SJCRH30 (cell line): ENCODE measurements at regions not wholly inside any gene's neighbourhood (a gene's known extent, or its start where the extent isn't known, plus 50 kb on each side); places are given as distances from the start of the nearest gene placed in this dataset.
"Not testable (repeated sequence)": the region's sequence is repeated elsewhere in the genome, so short reads cannot be mapped to it uniquely, and the experiment has no call there.

Source experiments
- DNase-seq, 2 experiments: peaks; one replicate each; pipeline ENCODE4 v3.0.0-alpha.2; 2015 to 2020
- H3K27ac ChIP-seq: fragments of 250-450 bp; sonication (Bioruptor Pico); 2 replicates; pipeline ENCODE4 v1.5.1; 2020; ENCODE audit warnings: mild to moderate bottlenecking, moderate library complexity
- H3K27me3 ChIP-seq: fragments of 250-450 bp; sonication (Bioruptor Pico); 2 replicates; pipeline ENCODE4 v1.5.1; 2020; ENCODE audit warnings: mild to moderate bottlenecking, moderate library complexity
- H3K36me3 ChIP-seq: fragments of 250-450 bp; sonication (Bioruptor Pico); 2 replicates; pipeline ENCODE4 v1.5.1; 2020; ENCODE audit warnings: mild to moderate bottlenecking, moderate library complexity
- H3K4me1 ChIP-seq: fragments of 250-450 bp; sonication (Bioruptor Pico); 2 replicates; pipeline ENCODE4 v1.5.1; 2020; ENCODE audit warnings: mild to moderate bottlenecking, moderate library complexity
- H3K4me3 ChIP-seq: fragments of 250-450 bp; sonication (Bioruptor Pico); 2 replicates; pipeline ENCODE4 v1.5.1; 2020; ENCODE audit warnings: mild to moderate bottlenecking, moderate library complexity
- H3K9me3 ChIP-seq: fragments of 250-450 bp; sonication (Bioruptor Pico); replicated peaks from 2 replicates; pipeline ENCODE4 v1.5.1; 2020; ENCODE audit warnings: mild to moderate bottlenecking, moderate library complexity

DNA sequence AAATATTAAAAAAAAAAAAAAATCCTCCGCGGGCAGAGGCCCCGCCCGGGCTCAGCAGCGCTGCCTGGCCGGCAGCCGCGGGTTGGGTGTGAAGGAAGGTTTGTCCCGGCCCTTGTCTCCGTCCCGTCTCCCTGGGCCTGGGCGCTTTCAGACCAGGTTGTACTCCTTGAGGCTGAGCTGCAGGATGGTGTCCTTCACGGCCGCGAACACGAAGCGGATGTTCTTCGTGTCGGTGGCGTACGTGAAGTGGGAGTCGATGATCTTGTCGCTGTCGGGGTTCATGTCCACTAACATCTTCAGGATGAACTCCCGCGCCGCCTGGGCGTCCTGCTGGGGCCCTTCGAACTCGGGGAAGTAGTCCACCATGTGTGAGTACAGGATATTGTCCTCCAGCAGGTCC lies 123.7 kb upstream of the KCTD7 start:
- Histone ChIP-seq H3K9me3 (no peaks in the 10 kb centered on the region), H3K27ac (no peak overlapping the region), H3K36me3 (no peaks in the 10 kb centered on the region), H3K27me3 (no peaks in the 10 kb centered on the region), H3K4me1 (no peaks in the 10 kb centered on the region), H3K4me3 (no peak overlapping the region)
- DNase-seq, result no peak

DNA sequence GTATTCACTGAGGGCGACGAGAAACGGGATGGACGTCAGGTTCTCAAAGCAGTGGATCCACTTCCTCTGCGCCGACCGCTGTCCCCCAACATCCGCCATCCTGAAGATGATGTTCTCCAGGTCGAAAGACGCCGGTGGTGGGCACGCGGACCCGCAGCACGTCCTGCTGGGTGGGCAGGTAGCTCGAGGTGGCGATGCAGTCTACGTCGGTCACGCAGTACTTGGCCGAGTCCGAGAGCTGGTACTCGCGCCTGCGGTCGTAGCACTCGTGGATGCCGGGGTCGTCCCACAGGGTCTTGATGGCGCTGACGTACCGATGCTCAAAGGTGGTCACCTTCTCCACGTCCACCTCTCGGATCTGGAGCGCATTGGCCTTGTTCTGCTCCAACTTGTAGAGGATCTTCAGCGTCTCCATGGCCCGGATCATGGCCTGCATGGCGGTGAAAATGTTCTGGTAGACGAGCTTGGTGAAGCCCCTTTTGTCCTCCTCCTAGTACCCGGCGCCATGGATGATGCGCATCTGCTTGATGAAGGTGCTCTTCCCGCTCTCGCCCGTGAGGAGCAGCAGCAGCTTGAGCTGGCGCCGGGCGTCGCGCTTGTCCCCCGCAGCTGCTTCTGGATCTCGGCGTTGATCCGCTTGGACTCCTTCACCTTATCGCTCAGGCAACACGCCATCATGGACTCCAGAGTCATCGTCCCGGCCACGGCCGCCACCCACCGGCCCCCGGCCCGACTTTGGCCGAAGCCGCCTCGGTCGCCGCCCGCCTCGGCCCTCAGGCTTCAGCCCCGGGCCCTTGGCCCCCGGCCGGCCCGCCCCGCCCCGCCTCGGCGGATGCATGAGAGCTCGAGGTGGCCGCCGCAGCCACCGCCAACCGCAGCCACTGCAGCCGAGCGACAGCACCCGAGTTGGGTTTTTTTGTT lies 122.9 kb upstream of the KCTD7 start:
- no peak for DNase-seq
- H3K27me3 ChIP-seq, result no peaks in the 10 kb centered on the region
- no peaks in the 10 kb centered on the region for H3K9me3 ChIP-seq
- H3K4me3 ChIP-seq, result no peak overlapping the region
- no peaks in the 10 kb centered on the region for H3K4me1 ChIP-seq
- no peaks in the 10 kb centered on the region for H3K36me3 ChIP-seq
- no peak overlapping the region for H3K27ac ChIP-seq

DNA sequence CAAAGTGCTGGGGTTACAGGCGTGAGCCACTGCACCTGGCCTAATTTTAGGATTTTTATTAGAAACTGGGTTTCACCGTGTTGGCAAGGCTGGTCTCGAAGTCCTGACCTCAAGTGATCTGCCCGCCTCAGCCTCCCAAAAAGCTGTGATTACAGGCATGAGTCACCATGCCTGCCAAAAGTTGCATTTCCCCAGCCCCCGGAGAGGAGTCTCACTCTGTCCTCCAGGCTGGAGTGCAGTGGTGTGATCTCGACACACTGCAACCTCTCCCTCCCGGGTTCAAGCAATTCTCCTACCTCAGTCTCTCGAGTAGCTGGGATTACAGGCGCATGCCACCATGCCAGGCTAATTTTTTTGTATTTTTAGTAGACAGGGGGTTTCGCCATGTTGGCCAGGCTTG lies 122.0 kb upstream of the KCTD7 start:
- H3K4me3 ChIP-seq, H3K4me1 ChIP-seq, DNase-seq: not testable (repeated sequence)

DNA sequence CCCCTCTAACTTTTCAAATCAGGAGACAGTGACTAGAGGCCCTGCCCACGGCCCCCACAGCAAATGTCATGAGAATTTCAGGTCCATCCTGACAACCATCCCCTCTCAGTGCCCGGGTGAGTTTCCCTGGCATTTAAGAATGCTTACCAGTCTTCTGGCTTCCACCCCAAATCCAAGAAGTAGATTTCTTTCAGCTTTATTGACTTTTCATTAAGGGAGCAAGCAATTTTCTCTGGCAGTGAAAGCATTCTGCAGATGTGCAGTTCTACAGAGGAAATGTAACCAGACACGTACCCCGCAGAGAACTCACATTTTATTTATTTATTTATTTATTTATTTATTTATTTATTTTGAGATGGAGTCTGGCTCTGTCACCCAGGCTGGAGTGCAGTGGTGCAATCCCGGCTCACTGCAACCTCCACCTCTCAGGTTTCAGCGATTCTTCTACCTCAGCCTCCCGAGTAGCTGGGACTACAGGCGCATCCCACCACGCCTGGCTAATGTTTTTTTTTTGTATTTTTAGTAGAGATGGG lies 120.9 kb upstream of the KCTD7 start:
- Histone ChIP-seq H3K27me3 (no peaks in the 10 kb centered on the region), H3K27ac (no peak overlapping the region), H3K4me3 (no peak overlapping the region), H3K4me1 (no peaks in the 10 kb centered on the region), H3K9me3 (no peaks in the 10 kb centered on the region), H3K36me3 (no peaks in the 10 kb centered on the region)
- no peak for DNase-seq

More for the DNA sequence above, 122.0 kb upstream of the KCTD7 start:
- not testable (repeated sequence) for H3K27ac ChIP-seq, H3K9me3 ChIP-seq, H3K36me3 ChIP-seq, H3K27me3 ChIP-seq

DNA sequence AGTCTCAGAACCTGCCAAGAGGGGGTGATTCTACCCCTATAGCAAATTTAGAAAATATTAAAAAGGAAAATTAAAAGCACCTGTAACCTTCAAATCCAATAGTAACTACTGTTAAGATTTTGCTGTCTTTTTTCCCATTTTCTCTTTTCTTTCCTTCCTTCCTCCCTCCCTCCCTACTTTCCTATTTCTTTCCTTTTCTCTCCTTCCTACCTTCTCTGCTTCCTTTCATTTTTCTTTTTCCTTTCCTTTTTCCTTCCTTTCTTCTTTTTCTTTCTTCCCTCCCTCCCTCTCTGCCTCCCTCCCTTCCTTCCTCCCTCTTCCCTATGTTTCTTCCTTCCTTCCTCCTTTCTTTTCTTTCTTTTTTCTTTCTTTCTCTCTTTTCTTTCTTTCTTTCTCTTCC lies 120.2 kb upstream of the KCTD7 start:
- H3K9me3 ChIP-seq, result no peaks in the 10 kb centered on the region
- no peak overlapping the region for H3K4me3 ChIP-seq
- no peaks in the 10 kb centered on the region for H3K27me3 ChIP-seq
- H3K4me1 ChIP-seq, result no peaks in the 10 kb centered on the region
- H3K36me3 ChIP-seq, result no peaks in the 10 kb centered on the region
- no peak overlapping the region for H3K27ac ChIP-seq
- no peak for DNase-seq

DNA sequence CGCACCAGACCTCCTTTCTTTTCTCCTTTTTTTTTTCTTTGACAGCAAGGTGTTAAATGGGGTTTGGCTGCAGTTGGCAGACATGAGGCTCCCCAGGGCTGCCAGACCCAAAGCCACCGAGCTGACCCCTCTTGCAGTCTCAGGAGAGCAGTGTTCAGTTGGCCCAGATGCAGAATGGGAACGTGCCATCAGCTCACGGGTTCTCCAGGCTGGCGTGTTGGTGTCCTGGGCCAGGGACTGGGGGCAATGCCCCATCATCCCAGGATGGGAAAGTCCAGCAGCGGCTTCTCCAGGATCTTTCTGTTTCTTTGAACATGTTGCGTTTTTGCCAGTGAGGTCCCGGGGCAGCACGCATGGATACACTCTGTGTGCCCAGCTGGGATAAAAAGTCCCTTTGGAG lies 114.6 kb upstream of the KCTD7 start:
- H3K4me1 ChIP-seq, result no peaks in the 10 kb centered on the region
- no peaks in the 10 kb centered on the region for H3K9me3 ChIP-seq
- no peaks in the 10 kb centered on the region for H3K27me3 ChIP-seq
- DNase-seq, result no peak
- no peaks in the 10 kb centered on the region for H3K36me3 ChIP-seq
- no peak overlapping the region for H3K4me3 ChIP-seq
- no peak overlapping the region for H3K27ac ChIP-seq

DNA sequence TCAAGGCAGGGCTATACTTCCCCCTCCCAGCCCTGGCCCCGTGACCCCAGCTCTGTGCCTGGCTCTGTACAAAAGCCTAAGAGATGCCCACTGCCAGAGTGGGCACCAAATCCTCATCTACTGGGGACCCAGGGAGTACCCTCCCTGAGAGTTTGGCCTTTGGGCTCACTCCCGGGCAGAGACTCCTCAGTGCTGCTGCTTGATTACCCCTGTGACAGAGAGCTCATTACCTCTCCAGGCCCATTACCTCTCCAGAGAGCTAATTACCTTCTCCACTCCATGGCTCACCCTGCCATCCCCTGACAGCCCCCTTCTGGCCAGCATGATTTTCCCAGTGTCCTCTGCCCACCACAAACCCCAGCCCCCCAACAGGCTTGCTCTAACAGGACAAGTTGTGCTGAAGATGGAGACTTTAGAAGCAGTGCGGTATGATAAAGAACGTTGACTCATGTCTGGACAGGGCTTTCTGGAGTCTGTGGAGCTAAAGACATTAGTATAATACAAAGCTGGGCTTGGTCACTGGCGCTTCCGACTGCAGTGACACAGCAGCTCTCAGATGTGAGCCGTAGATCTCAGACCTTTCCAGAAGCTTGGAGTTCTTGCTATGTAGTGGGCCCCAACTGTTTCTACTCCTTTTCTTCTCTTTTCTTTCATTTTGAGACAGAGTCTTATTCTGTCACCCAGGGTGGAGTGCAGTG lies 111.3 kb upstream of the KCTD7 start:
- no peak for DNase-seq

DNA sequence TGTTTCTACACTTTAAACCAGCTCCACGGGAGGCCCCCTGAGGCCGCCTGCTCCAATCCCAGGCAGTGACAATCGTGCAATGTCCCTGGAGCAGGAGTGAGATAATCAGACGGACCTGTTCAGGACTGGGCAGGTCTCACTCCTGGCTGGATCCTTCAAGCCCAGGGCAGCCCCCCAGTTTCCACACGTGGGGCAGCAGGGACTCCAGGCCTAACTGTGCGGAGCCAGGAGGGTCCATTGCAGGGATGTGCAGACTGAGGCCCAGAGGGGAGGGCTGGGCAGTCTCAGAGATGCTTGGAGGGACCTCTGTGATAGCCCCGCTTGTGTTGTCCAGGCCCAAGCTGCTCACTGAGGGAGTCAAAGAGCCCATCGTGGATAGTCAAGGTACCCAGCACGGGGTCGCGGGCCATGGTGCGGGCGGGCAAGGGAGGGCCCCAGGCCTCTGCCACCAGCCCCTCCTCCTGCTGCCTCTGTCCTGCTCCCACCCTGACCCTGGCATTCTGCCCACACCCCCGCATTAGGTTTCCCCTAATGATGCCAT lies 110.5 kb upstream of the KCTD7 start:
- Histone ChIP-seq H3K27ac (no peak overlapping the region), H3K4me1 (no peaks in the 10 kb centered on the region), H3K27me3 (no peaks in the 10 kb centered on the region), H3K9me3 (no peaks in the 10 kb centered on the region), H3K36me3 (no peaks in the 10 kb centered on the region), H3K4me3 (no peak overlapping the region)
- no peak for DNase-seq

More for the DNA sequence above, 111.3 kb upstream of the KCTD7 start:
- Histone ChIP-seq H3K27ac (no peak overlapping the region), H3K4me1 (no peaks in the 10 kb centered on the region), H3K9me3 (no peaks in the 10 kb centered on the region), H3K36me3 (no peaks in the 10 kb centered on the region), H3K4me3 (no peak overlapping the region), H3K27me3 (no peaks in the 10 kb centered on the region)

DNA sequence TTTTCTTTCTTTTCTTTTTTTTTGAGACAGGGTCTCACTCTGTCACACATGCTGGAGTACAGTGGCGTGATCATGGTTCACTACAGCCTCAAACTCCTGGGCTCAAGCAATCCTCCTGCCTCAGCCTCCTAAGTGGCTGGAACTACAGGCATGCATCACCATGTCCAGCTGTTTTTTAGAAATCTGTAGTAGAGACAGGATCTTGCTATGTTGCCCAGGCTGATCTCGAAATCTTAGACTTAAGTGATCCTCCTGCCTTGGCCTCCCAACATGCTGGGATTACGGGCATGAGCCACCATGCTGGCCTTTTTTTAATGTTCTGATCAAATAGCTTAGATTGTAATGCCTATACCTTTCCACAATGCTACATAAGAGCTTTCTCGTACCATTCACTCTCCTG lies 107.0 kb upstream of the KCTD7 start:
- H3K36me3 ChIP-seq, result no peaks in the 10 kb centered on the region
- H3K27me3 ChIP-seq, result no peaks in the 10 kb centered on the region
- H3K4me3 ChIP-seq, result no peak overlapping the region
- no peaks in the 10 kb centered on the region for H3K4me1 ChIP-seq
- DNase-seq, result no peak
- no peak overlapping the region for H3K27ac ChIP-seq
- H3K9me3 ChIP-seq, result no peaks in the 10 kb centered on the region

DNA sequence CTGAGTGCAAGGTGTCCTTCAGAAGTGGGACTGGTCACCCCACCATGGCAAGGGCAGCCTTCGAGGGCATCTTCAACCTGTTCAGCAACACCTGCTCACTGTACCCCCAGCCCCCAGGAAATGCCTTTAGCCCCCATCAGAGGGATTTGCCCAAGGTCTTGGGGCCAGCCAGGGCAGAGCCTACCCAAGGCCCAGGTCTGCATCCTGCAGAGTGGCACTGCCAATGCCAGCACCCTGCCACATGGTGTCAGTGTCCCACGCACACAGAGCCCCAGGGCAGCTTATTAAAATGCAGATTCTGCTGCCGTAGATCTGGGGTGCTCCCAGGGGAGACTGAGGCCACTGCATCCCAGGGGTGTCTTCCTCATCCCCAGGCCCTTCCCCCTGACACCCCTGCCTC lies 106.2 kb upstream of the KCTD7 start:
- no peaks in the 10 kb centered on the region for H3K4me1 ChIP-seq
- H3K27ac ChIP-seq, result no peak overlapping the region
- H3K9me3 ChIP-seq, result no peaks in the 10 kb centered on the region
- no peak overlapping the region for H3K4me3 ChIP-seq
- no peaks in the 10 kb centered on the region for H3K36me3 ChIP-seq
- no peaks in the 10 kb centered on the region for H3K27me3 ChIP-seq
- DNase-seq, result no peak

DNA sequence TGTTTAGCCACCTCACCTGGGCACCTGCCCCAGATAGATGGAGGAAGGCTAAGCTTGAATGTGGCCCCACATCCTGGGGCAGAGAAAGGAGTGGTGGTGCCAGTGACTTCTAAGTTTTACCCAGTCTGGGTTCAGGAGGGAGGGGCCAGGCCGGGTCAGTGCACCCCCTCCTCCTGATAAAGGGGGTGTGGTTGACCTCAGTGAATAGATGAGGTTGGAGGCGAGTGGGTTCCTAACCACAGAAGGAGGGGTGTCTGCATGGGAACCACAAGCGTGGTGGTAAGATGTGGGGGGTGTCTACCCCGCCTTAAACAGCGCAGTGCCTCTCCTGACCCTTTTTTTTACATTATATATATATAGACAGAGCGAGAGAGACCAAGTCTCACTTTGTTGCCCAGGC lies 105.3 kb upstream of the KCTD7 start:
- no peaks in the 10 kb centered on the region for H3K9me3 ChIP-seq
- no peak overlapping the region for H3K27ac ChIP-seq
- no peak overlapping the region for H3K4me3 ChIP-seq
- no peaks in the 10 kb centered on the region for H3K4me1 ChIP-seq
- no peak for DNase-seq
- no peaks in the 10 kb centered on the region for H3K36me3 ChIP-seq
- no peaks in the 10 kb centered on the region for H3K27me3 ChIP-seq

DNA sequence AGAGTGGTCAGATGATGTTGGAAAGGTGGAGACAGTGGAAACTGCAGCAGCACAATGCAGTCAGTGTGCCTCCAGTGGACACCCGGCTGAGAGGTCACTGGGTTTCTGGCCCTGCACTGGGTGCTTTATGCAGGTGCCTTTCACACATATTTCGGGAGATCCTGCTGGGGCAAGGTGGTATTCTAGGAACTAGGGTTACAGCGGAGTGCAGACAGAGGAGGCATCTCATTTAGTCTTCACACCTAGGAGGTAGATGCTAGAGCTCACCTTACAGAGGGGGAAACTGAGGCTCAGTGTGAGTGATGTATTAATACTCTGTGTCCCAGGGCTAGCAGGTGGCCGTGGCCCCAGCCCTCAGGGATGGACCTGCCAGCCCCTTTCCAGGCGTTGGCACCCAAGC lies 103.9 kb upstream of the KCTD7 start:
- Histone ChIP-seq H3K4me3 (no peak overlapping the region), H3K9me3 (no peaks in the 10 kb centered on the region), H3K4me1 (no peaks in the 10 kb centered on the region), H3K27ac (no peak overlapping the region), H3K36me3 (no peaks in the 10 kb centered on the region), H3K27me3 (no peaks in the 10 kb centered on the region)
- no peak for DNase-seq

DNA sequence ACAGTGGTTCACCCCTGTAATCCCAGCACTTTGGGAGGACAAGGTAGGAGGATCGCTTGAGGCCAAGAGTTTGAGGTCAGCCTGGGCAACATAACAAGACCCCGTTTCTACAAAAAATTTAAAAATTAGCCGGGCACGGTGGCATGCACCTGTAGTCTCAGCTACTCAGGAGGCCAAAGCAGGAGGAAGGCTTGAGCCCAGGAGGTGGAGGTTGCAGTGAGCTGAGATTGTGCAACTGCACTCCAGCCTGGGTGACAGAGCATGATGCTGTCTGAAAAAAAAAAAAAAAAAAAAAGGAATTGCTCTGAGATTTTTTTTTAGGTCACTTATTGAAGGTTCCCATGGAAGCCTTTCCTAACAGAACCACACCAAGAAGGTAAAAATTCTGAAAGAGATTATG lies 101.9 kb upstream of the KCTD7 start:
- H3K4me3 ChIP-seq, H3K27me3 ChIP-seq, H3K9me3 ChIP-seq, DNase-seq, H3K4me1 ChIP-seq, H3K36me3 ChIP-seq, H3K27ac ChIP-seq: not testable (repeated sequence)

DNA sequence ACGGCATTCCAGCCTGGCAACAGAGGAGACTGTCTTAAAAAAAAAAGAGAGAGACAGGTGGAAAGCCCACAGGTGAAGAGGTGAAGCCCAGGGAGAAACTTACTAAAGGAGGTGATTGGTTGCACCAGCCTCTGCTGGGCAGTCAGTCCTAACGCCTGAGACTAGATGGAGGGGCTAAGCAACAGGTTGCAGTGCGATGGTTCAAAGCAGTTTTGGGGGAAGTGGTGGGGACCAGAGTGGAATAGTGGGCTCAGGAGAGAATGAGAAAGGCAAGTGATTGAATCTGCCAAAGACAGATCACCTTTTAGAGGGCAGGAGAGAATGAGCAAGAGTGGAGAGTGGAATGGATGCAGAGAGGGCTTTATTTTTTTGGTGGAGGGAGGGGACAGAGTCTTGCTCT lies 100.0 kb upstream of the KCTD7 start:
- H3K36me3 ChIP-seq, result no peaks in the 10 kb centered on the region
- H3K27ac ChIP-seq, result no peak overlapping the region
- H3K4me3 ChIP-seq, result no peak overlapping the region
- DNase-seq, result no peak
- H3K9me3 ChIP-seq, result no peaks in the 10 kb centered on the region
- no peaks in the 10 kb centered on the region for H3K27me3 ChIP-seq
- H3K4me1 ChIP-seq, result no peaks in the 10 kb centered on the region

DNA sequence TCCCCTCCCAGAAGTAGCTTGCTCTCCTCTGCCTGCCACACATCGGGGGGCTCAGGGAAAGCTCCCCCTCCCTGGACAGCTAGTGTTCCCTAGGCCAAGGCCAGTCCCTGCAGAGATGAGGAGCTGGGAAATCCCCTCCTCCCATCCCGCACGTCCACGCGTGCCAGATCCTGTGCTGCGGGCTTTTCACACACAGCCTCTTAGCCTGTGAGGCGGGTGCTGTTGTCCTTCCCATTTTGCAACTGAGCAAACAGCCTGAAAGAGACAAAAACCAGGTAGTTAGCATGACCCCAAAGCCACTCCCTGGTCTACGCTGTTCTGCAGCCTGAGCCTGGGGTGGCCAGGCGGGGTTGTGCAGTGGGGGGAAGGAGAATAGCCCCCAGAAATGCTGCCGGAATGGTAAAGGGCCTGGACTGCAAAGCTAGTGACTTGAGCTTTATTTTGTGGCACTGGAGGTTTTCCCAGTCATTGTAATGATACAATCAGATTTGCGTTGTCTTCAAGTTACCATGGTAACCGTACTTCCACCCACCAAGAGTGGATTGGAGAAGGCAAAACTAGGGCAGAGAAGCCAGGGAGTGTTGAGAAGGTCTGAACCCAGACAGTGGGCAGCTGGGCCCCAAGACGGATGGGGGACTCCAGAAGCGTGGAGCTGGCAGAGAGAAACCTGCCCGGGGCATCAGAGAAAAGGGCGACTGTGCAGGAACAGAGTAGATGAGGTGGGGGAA lies 98.6 kb upstream of the KCTD7 start:
- Histone ChIP-seq H3K36me3 (no peaks in the 10 kb centered on the region), H3K27ac (no peak overlapping the region), H3K4me1 (no peaks in the 10 kb centered on the region), H3K9me3 (no peaks in the 10 kb centered on the region), H3K27me3 (no peaks in the 10 kb centered on the region), H3K4me3 (no peak overlapping the region)
- no peak for DNase-seq
